K562 (cell line): ENCODE measurements at regions not wholly inside any gene's neighbourhood (a gene's known extent, or its start where the extent isn't known, plus 50 kb on each side); places are given as distances from the start of the nearest gene placed in this dataset.
A peak's percentile ranks its signal among the peaks of the same experiment; 100 is the strongest.

Source experiments
- ATAC-seq: fragments of 200-7000 bp; cut with Tn5 transposase; 3 replicates; pipeline ENCODE4 v1.9.1; 2020; ENCODE audit warnings: moderate library complexity
- BruUV-seq: library from RNA; stranded (reverse); fragments of 400-500 nt; replicated peaks from 2 replicates; lab custom pipeline; 2021; lab: Mats Ljungman, UMichigan
- CTCF ChIA-PET: fragments of 300-600 bp; formaldehyde crosslinking; extraction: SDS; loops from one replicate; lab custom pipeline; 2021; ENCODE audit warnings: low intra/inter-chr PET ratio; lab: Yijun Ruan, JAX
- POLR2A ChIA-PET: fragments of 300-600, 350-650 bp; sonication (Branson Sonifier 250); formaldehyde crosslinking; extraction: SDS; loops from one replicate; lab custom pipeline; 2021; ENCODE audit warnings: antibody characterized with exemption, inconsistent platforms; lab: Yijun Ruan, JAX
- DNase-seq, 4 experiments: peaks; one replicate each; pipeline versions ENCODE4 v3.0.0 to v3.0.0-alpha.2; 2011 to 2018; ENCODE audit warnings: low spot score in 3 of 4, mixed read lengths in 3 of 4; ENCODE audit errors: extremely low read depth in 1 of 4
- FAIRE-seq: peaks from 2 replicates; lab custom pipeline; 2011; peaks lifted over from hg19 to GRCh38; lab: Jason Lieb, UNC
- H2AFZ ChIP-seq: 2 replicates; pipeline ENCODE4 v1.6.0; 2011; ENCODE audit warnings: low read depth, low read length, control low read depth, inconsistent platforms
- H3K27ac ChIP-seq: fragments of 200-600 bp; 3 replicates; pipeline ENCODE4 v1.8.0; 2011; ENCODE audit warnings: low read depth, mild to moderate bottlenecking, control low read depth, inconsistent platforms, low read length, moderate library complexity, mixed read lengths; ENCODE audit errors: extremely low read depth
- H3K27me3 ChIP-seq, 2 experiments: fragments of 300-600 bp in 1 of 2; 2 replicates in 1 of 2; 3 replicates in 1 of 2; pipeline versions ENCODE4 v1.6.0 to v1.8.0; 2011; ENCODE audit warnings: inconsistent platforms in 2 of 2, low read length in 2 of 2, mild to moderate bottlenecking in 1 of 2, mixed read lengths in 1 of 2, moderate library complexity in 1 of 2; ENCODE audit not compliant: control insufficient read depth in 2 of 2, insufficient read depth in 2 of 2
- H3K36me3 ChIP-seq: fragments of 300-600 bp; 3 replicates; pipeline ENCODE4 v1.8.0; 2011; ENCODE audit warnings: mild to moderate bottlenecking, low read length, inconsistent platforms; ENCODE audit not compliant: control insufficient read depth, insufficient read depth
- H3K4me1 ChIP-seq, 2 experiments: fragments of 200-600 bp in 1 of 2; replicated peaks in 1 of 2; 2 replicates in 1 of 2; 3 replicates in 1 of 2; pipeline versions ENCODE4 v1.5.1 to v1.8.0; 2011; ENCODE audit warnings: inconsistent platforms in 2 of 2, low read length in 2 of 2, mild to moderate bottlenecking in 1 of 2, mixed read lengths in 1 of 2, moderate library complexity in 1 of 2; ENCODE audit not compliant: control insufficient read depth in 2 of 2, insufficient read depth in 2 of 2
- H3K4me2 ChIP-seq: 2 replicates; pipeline ENCODE4 v1.6.1; 2011; ENCODE audit warnings: low read length, control low read depth, inconsistent platforms, mixed read lengths; ENCODE audit not compliant: insufficient read depth
- H3K4me3 ChIP-seq: fragments of 200-600 bp; sonication (generic), shearing (Covaris generic); 2 replicates; pipeline ENCODE4 v1.5.1; 2016; ENCODE audit warnings: control low read depth, inconsistent platforms
- H3K79me2 ChIP-seq: fragments of 200-600 bp; 3 replicates; pipeline ENCODE4 v1.8.0; 2011; ENCODE audit warnings: low read length, inconsistent platforms; ENCODE audit not compliant: control insufficient read depth, insufficient read depth
- H3K9ac ChIP-seq, 2 experiments: 2 replicates each; pipeline versions ENCODE4 v1.6.0 to v1.6.1; 2011; ENCODE audit warnings: low read depth in 2 of 2, low read length in 2 of 2, control low read depth in 1 of 2, inconsistent platforms in 1 of 2, mild to moderate bottlenecking in 1 of 2, mixed read lengths in 1 of 2; ENCODE audit not compliant: insufficient read depth in 1 of 2
- H3K9me1 ChIP-seq: one replicate; pipeline ENCODE4 v1.6.0; 2011; ENCODE audit warnings: inconsistent platforms, mild to moderate bottlenecking, low read length, moderate library complexity; ENCODE audit not compliant: control insufficient read depth, insufficient read depth
- H3K9me3 ChIP-seq: replicated peaks from 2 replicates; pipeline ENCODE4 v1.5.1; 2011; ENCODE audit warnings: low read depth, low read length, inconsistent platforms; ENCODE audit not compliant: control insufficient read depth, insufficient read depth
- H4K20me1 ChIP-seq: replicated peaks from 2 replicates; pipeline ENCODE4 v1.6.1; 2011; ENCODE audit warnings: low read length, inconsistent platforms, mixed read lengths; ENCODE audit not compliant: control insufficient read depth, insufficient read depth
- ESRRA ChIP-seq: fragments of 450-650 bp; IDR thresholded peaks from 2 replicates; pipeline ENCODE4 v1.6.1; 2014; ENCODE audit warnings: low read depth, mild to moderate bottlenecking, moderate library complexity, borderline replicate concordance
- GABPA ChIP-seq: fragments of 200-800 bp; sonication (Bioruptor generic); conservative IDR thresholded peaks from 2 replicates; pipeline ENCODE4 v1.6.1; 2016; ENCODE audit warnings: low read depth, missing genetic modification characterization, missing compliant biosample characterization
- KLF6 ChIP-seq: fragments of 250-450 bp; sonication (Bioruptor Pico); IDR thresholded peaks from 2 replicates; pipeline ENCODE4 v1.4.0; 2020; ENCODE audit warnings: mild to moderate bottlenecking, moderate library complexity, borderline replicate concordance
- NCOA2 ChIP-seq, 2 experiments: fragments of 450-650 bp; IDR thresholded peaks; 2 replicates each; pipeline ENCODE4 v1.6.1; 2018; ENCODE audit warnings: mild to moderate bottlenecking in 2 of 2, moderate library complexity in 1 of 2; ENCODE audit not compliant: partially characterized antibody in 2 of 2
- NFXL1 ChIP-seq: fragments of 450-650 bp; formaldehyde crosslinking; IDR thresholded peaks from 2 replicates; pipeline ENCODE4 v1.4.0; 2021; ENCODE audit warnings: mild to moderate bottlenecking
- PPARD ChIP-seq: fragments of 250-450 bp; sonication (Bioruptor Pico); IDR thresholded peaks from 2 replicates; pipeline ENCODE4 v1.8.0; 2022; ENCODE audit warnings: inconsistent platforms, mild to moderate bottlenecking, moderate library complexity
- PURB ChIP-seq: sonication (generic); formaldehyde crosslinking; IDR thresholded peaks from 2 replicates; pipeline ENCODE4 v1.9.0; 2021; ENCODE audit warnings: low read depth, mild to moderate bottlenecking, missing genetic modification reagents
- RBBP5 ChIP-seq: fragments of 200-600 bp; sonication (generic); IDR thresholded peaks from 2 replicates; pipeline ENCODE4 v1.6.1; 2012; ENCODE audit warnings: borderline replicate concordance, mild to moderate bottlenecking, low read length, control low read depth, inconsistent platforms; ENCODE audit not compliant: insufficient read depth, poor library complexity, severe bottlenecking
- RBM39 ChIP-seq: fragments of 200-400 bp; formaldehyde crosslinking; optimal IDR thresholded peaks from 2 replicates; pipeline ENCODE3; 2018; ENCODE audit warnings: low read depth, low read length
- SIRT6 ChIP-seq: IDR thresholded peaks from one replicate; pipeline ENCODE4 v1.6.1; 2012; ENCODE audit warnings: low read depth, mild to moderate bottlenecking, control low read depth, inconsistent platforms, low read length, moderate library complexity
- SIX5 ChIP-seq, 2 experiments: IDR thresholded peaks; 2 replicates each; pipeline ENCODE4 v1.6.1; 2011; ENCODE audit warnings: low read length in 2 of 2, borderline replicate concordance in 1 of 2, low read depth in 1 of 2, mild to moderate bottlenecking in 1 of 2, moderate library complexity in 1 of 2; ENCODE audit not compliant: insufficient read depth in 1 of 2
- ZEB2 ChIP-seq: fragments of 450-650 bp; IDR thresholded peaks from 2 replicates; pipeline ENCODE4 v1.6.1; 2016
- ZFP1 ChIP-seq: fragments of 450-650 bp; formaldehyde crosslinking; IDR thresholded peaks from 2 replicates; pipeline ENCODE4 v1.4.0; 2020; ENCODE audit warnings: mild to moderate bottlenecking, mixed read lengths
- ZNF146 ChIP-seq: IDR thresholded peaks from one replicate; pipeline ENCODE4 v1.6.1; 2018; ENCODE audit warnings: missing compliant biosample characterization; ENCODE audit not compliant: unreplicated experiment
- ZNF165 ChIP-seq: fragments of 250-450 bp; sonication (Bioruptor Pico); IDR thresholded peaks from 2 replicates; pipeline ENCODE4 v1.4.0; 2020; ENCODE audit warnings: borderline replicate concordance
- ZNF449 ChIP-seq: fragments of 250-450 bp; sonication (Bioruptor Pico); IDR thresholded peaks from 2 replicates; pipeline ENCODE4 v1.8.0; 2022; ENCODE audit warnings: moderate library complexity, mild to moderate bottlenecking, inconsistent platforms
- ZNF583 ChIP-seq: fragments of 250-450 bp; sonication (Bioruptor Pico); IDR thresholded peaks from 2 replicates; pipeline ENCODE4 v1.4.0; 2020
- WGBS: fragments of 100-300 bp; shearing (Covaris generic); methylation state at CpG from one replicate; pipeline ENCODE4 v1.1.6; 2016; ENCODE audit warnings: low coverage, mixed read lengths; ENCODE audit not compliant: insufficient coverage; ENCODE audit errors: missing lambda C conversion rate; 5-methylcytosine and 5-hydroxymethylcytosine counted together
- in situ Hi-C: fragments of 300-500 bp; cut with MboI; formaldehyde crosslinking; loops from 4 replicates; pipeline ENCODE4 v1.15.0; 2018; ENCODE audit warnings: inconsistent platforms, mixed read lengths
- intact Hi-C: fragments of 100-400 bp; cut with micrococcal nuclease; formaldehyde crosslinking; loops from 2 replicates; pipeline ENCODE4 v1.14.2; 2022

- POLR2A ChIA-PET: interaction anchor here (0.7 to 1.3 kb wide), 3 partner anchors 14 to 1417 kb away, joined by 3 to 4 read pairs (median 3); partner anchors contain the start of gene ABL1
Observed at GRCh38 chr9:129418451-129418850, 202.4 kb downstream of the C9orf50 start.

More at GRCh38 chr9:129418451-129418850, 202.4 kb downstream of the C9orf50 start:
- WGBS: 52% methylated on average over 4 of the region's 4 CpGs
- H3K27ac ChIP-seq: no peak overlapping the region
- no peaks in the 10 kb centered on the region for H3K9me3 ChIP-seq
- no peaks in the 10 kb centered on the region for H3K27me3 ChIP-seq
- H3K4me3 ChIP-seq: no peak overlapping the region
- FAIRE-seq: no peak
- no peak for ATAC-seq
- TF ChIP-seq ZFP1: no peak
- no peak for TF ChIP-seq GABPA (tag)
- no peak for TF ChIP-seq ZEB2
- no peak for TF ChIP-seq ZNF449 (CRISPR knock-in tag)
- no peak for TF ChIP-seq RBBP5
- TF ChIP-seq KLF6 (CRISPR knock-in tag): no peak
- no peak for TF ChIP-seq ZNF583 (CRISPR knock-in tag)
- TF ChIP-seq ESRRA: no peak
- no peak for TF ChIP-seq SIX5 (IDR thresholded peaks at IDR 0.05; ENCODE audit: borderline replicate concordance in 1 of 2, insufficient read depth in 1 of 2, low read depth in 1 of 2, low read length in 2 of 2)
- no peak for TF ChIP-seq ZNF165
- TF ChIP-seq NFXL1: no peak
- TF ChIP-seq ZNF146 (CRISPR knock-in tag): no peak
- no peak for TF ChIP-seq PURB
- no peak for TF ChIP-seq SIRT6
- no peak for TF ChIP-seq RBM39
- no peak for TF ChIP-seq NCOA2 (IDR thresholded peaks at IDR 0.05; ENCODE audit: partially characterized antibody in 2 of 2)
- TF ChIP-seq PPARD (CRISPR knock-in tag): no peak
- TF ChIP-seq, all 486 proteins: peak for 0
- Histone ChIP-seq H3K9ac (peak overlapping the region in 1 of 2 experiments; percentile 40; a peak in 1 of 4 replicates), H3K36me3 (no peaks in the 10 kb centered on the region), H4K20me1 (no peaks in the 10 kb centered on the region), H3K9me1 (no peaks in the 10 kb centered on the region), H3K79me2 (peaks cover 2% of the 10 kb centered on the region; the same call in 1 of the 3 replicates), H2AFZ (no peak overlapping the region), H3K4me1 (peaks cover 29 to 54% of the 10 kb centered on the region in 2 experiments), H3K4me2 (no peak overlapping the region)
- DNase-seq: no peak
- in situ Hi-C loops (loop anchor here (5.0 to 10.0 kb wide), 2 partner anchors 39 to 244 kb away; partner anchors contain the start of gene IER5L), intact Hi-C loops (no loop called here)
- no TSS peak for BruUV-seq
- CTCF ChIA-PET: no interaction called here
